ENCODE measurements at regions not wholly inside any gene's neighbourhood (a gene's known extent, or its start where the extent isn't known, plus 50 kb on each side); places are given as distances from the start of the nearest gene placed in this dataset.

- Histone ChIP-seq H3F3A (ENCODE audit: insufficient read depth) (no peaks in the 10 kb centered on the region), H3K36me3 (ENCODE audit: low read depth) (no peaks in the 10 kb centered on the region), H3K9ac (no peak overlapping the region), H3K27ac (no peak overlapping the region), H4K20me1 (ENCODE audit: insufficient read depth) (no peaks in the 10 kb centered on the region), H3K9me3 (ENCODE audit: low read depth) (no peaks in the 10 kb centered on the region), H3K4me2 (ENCODE audit: unreplicated experiment) (no peak overlapping the region), H2AFZ (no peak overlapping the region), H3K27me3 (replicated peaks; ENCODE audit: insufficient read depth) (no peaks in the 10 kb centered on the region), H3K9me2 (ENCODE audit: insufficient read depth) (no peaks in the 10 kb centered on the region; the same call in 1 of the 2 replicates), H3K4me3 (no peak overlapping the region), H3K79me2 (ENCODE audit: insufficient read depth) (no peaks in the 10 kb centered on the region), H3K4me1 (ENCODE audit: insufficient read depth) (peaks cover 12% of the 10 kb centered on the region)
- DNase-seq, result peak; percentile 21
- 68 to 73% methylated on average over 3 of the region's 3 CpGs for WGBS, 2 experiments (ENCODE audit: low coverage in 1 of 2, low lambda C conversion rate in 2 of 2, missing lambda C conversion rate in 2 of 2)
- in situ Hi-C loops (cut with MboI), result no loop called here
- TF ChIP-seq EZH2 (IDR thresholded peaks at IDR 0.05; ENCODE audit: insufficient read depth, poor library complexity, severe bottlenecking) (no peak), EZH2phosphoT487 (IDR thresholded peaks at IDR 0.05; ENCODE audit: insufficient read depth, low read depth) (no peak)
These were observed 362.0 kb downstream of the PRELID2 start for GRCh38 chr5:145473042-145473642.

GRCh38 chr5:145471831-145472612, 363.1 kb downstream of the PRELID2 start:
- DNase-seq, result peak; percentile 18
- Histone ChIP-seq H3K36me3 (ENCODE audit: low read depth) (no peaks in the 10 kb centered on the region), H3F3A (ENCODE audit: insufficient read depth) (no peaks in the 10 kb centered on the region), H3K79me2 (ENCODE audit: insufficient read depth) (no peaks in the 10 kb centered on the region), H2AFZ (no peak overlapping the region), H3K4me3 (no peak overlapping the region), H3K9me3 (ENCODE audit: low read depth) (no peaks in the 10 kb centered on the region), H3K4me2 (ENCODE audit: unreplicated experiment) (no peak overlapping the region), H3K9ac (no peak overlapping the region), H3K9me2 (ENCODE audit: insufficient read depth) (no peaks in the 10 kb centered on the region; the same call in 1 of the 2 replicates), H4K20me1 (ENCODE audit: insufficient read depth) (no peaks in the 10 kb centered on the region), H3K27me3 (replicated peaks; ENCODE audit: insufficient read depth) (no peaks in the 10 kb centered on the region), H3K4me1 (ENCODE audit: insufficient read depth) (peaks cover 12% of the 10 kb centered on the region), H3K27ac (no peak overlapping the region)
- TF ChIP-seq EZH2 (IDR thresholded peaks at IDR 0.05; ENCODE audit: insufficient read depth, poor library complexity, severe bottlenecking), result no peak
- TF ChIP-seq EZH2phosphoT487 (IDR thresholded peaks at IDR 0.05; ENCODE audit: insufficient read depth, low read depth), result no peak
- WGBS, 2 experiments (ENCODE audit: low coverage in 1 of 2, low lambda C conversion rate in 2 of 2, missing lambda C conversion rate in 2 of 2), result 94 to 96% methylated on average over 1 of the region's 1 CpG
- in situ Hi-C loops (cut with MboI), result no loop called here

GRCh38 chr5:145471026-145471425, 364.1 kb downstream of the PRELID2 start:
- H4K20me1 ChIP-seq (ENCODE audit: insufficient read depth), result no peaks in the 10 kb centered on the region
- H3K4me3 ChIP-seq, result no peak overlapping the region
- TF ChIP-seq EZH2 (IDR thresholded peaks at IDR 0.05; ENCODE audit: insufficient read depth, poor library complexity, severe bottlenecking) (no peak), EZH2phosphoT487 (IDR thresholded peaks at IDR 0.05; ENCODE audit: insufficient read depth, low read depth) (no peak)
- H3K9me2 ChIP-seq (ENCODE audit: insufficient read depth), result no peaks in the 10 kb centered on the region; the same call in 1 of the 2 replicates
- H3K9me3 ChIP-seq (ENCODE audit: low read depth), result no peaks in the 10 kb centered on the region
- no peaks in the 10 kb centered on the region for H3K79me2 ChIP-seq (ENCODE audit: insufficient read depth)
- peaks cover 13% of the 10 kb centered on the region for H3K4me1 ChIP-seq (ENCODE audit: insufficient read depth)
- no peak overlapping the region for H2AFZ ChIP-seq
- H3K4me2 ChIP-seq (ENCODE audit: unreplicated experiment), result no peak overlapping the region
- in situ Hi-C loops (cut with MboI), result no loop called here
- H3F3A ChIP-seq (ENCODE audit: insufficient read depth), result 0 out of 2 replicates have a peak, but pooled peaks cover under 1% of the 10 kb centered on the region
- no peak overlapping the region for H3K9ac ChIP-seq
- no peak for DNase-seq
- no peak overlapping the region for H3K27ac ChIP-seq
- H3K27me3 ChIP-seq (replicated peaks; ENCODE audit: insufficient read depth), result no peaks in the 10 kb centered on the region
- no peaks in the 10 kb centered on the region for H3K36me3 ChIP-seq (ENCODE audit: low read depth)

GRCh38 chr5:145470396-145470979, 364.7 kb downstream of the PRELID2 start:
- in situ Hi-C loops (cut with MboI), result no loop called here
- H3K36me3 ChIP-seq (ENCODE audit: low read depth), result no peaks in the 10 kb centered on the region
- no peaks in the 10 kb centered on the region for H3K79me2 ChIP-seq (ENCODE audit: insufficient read depth)
- no peaks in the 10 kb centered on the region for H3K9me3 ChIP-seq (ENCODE audit: low read depth)
- no peaks in the 10 kb centered on the region for H3K27me3 ChIP-seq (replicated peaks; ENCODE audit: insufficient read depth)
- H3F3A ChIP-seq (ENCODE audit: insufficient read depth), result 0 out of 2 replicates have a peak, but pooled peaks cover 5% of the 10 kb centered on the region
- no peak overlapping the region for H2AFZ ChIP-seq
- no peak overlapping the region for H3K27ac ChIP-seq
- no peak overlapping the region for H3K4me2 ChIP-seq (ENCODE audit: unreplicated experiment)
- 100% methylated on average over 2 of the region's 2 CpGs for WGBS, 2 experiments (ENCODE audit: low coverage in 1 of 2, low lambda C conversion rate in 2 of 2, missing lambda C conversion rate in 2 of 2)
- no peak overlapping the region for H3K4me3 ChIP-seq
- DNase-seq, result no peak
- peaks cover 16% of the 10 kb centered on the region for H3K4me1 ChIP-seq (ENCODE audit: insufficient read depth)
- no peaks in the 10 kb centered on the region; the same call in 1 of the 2 replicates for H3K9me2 ChIP-seq (ENCODE audit: insufficient read depth)
- no peak overlapping the region for H3K9ac ChIP-seq
- TF ChIP-seq EZH2 (IDR thresholded peaks at IDR 0.05; ENCODE audit: insufficient read depth, poor library complexity, severe bottlenecking), result no peak
- no peak for TF ChIP-seq EZH2phosphoT487 (IDR thresholded peaks at IDR 0.05; ENCODE audit: insufficient read depth, low read depth)
- H4K20me1 ChIP-seq (ENCODE audit: insufficient read depth), result no peaks in the 10 kb centered on the region
